Right atrium auricular region (tissue), 2 donors: ENCODE measurements at regions not wholly inside any gene's neighbourhood (a gene's known extent, or its start where the extent isn't known, plus 50 kb on each side); places are given as distances from the start of the nearest gene placed in this dataset.

Experiments
- DNase-seq: peaks from one replicate; pipeline ENCODE4 v3.0.0-alpha.2; 2019; ENCODE audit warnings: low spot score
- H3K27ac ChIP-seq, 2 donors: fragments of 200-600 bp; sonication (generic); 1 replicate in 1 of 2; 2 replicates in 1 of 2; pipeline ENCODE4 v1.5.1; 2016 to 2019
- H3K27me3 ChIP-seq, 2 donors: fragments of 200-600 bp; sonication (generic); one replicate each; pipeline versions ENCODE4 v1.5.1 to v1.6.0; 2017 to 2019
- H3K36me3 ChIP-seq: fragments of 200-600 bp; sonication (generic); one replicate; pipeline ENCODE4 v1.5.1; 2016
- H3K4me1 ChIP-seq, 2 donors: fragments of 200-600 bp; sonication (generic); one replicate each; pipeline versions ENCODE4 v1.5.1 to v1.6.0; 2017 to 2019
- H3K4me3 ChIP-seq, 2 donors: fragments of 200-600 bp; sonication (generic); 1 replicate in 1 of 2; 2 replicates in 1 of 2; pipeline ENCODE4 v1.5.1; 2017 to 2019; ENCODE audit warnings: mild to moderate bottlenecking in 1 of 2, moderate library complexity in 1 of 2
- H3K9me3 ChIP-seq, 2 donors: fragments of 200-600 bp; sonication (generic); one replicate each; pipeline ENCODE4 v1.5.1; 2019
- TF ChIP-seq, protein P1 (sequence below), 2 donors: fragments of 200-600 bp; sonication (generic); IDR thresholded peaks; one replicate each; pipeline ENCODE4 v1.5.1; 2019; ENCODE audit warnings: antibody characterized with exemption in 2 of 2

GRCh38 chr1:214107322-214108096 lies 119.7 kb downstream of the PROX1 start:
- no peak for DNase-seq
- Histone ChIP-seq H3K4me1 (peaks cover 0 to 16% of the 10 kb centered on the region in 2 donors), H3K9me3 (peaks cover 0 to 7% of the 10 kb centered on the region in 2 donors), H3K4me3 (peak overlapping the region in 1 of 2 donors; percentile 34), H3K27ac (peak overlapping the region; percentile 70 to 90), H3K36me3 (no peaks in the 10 kb centered on the region), H3K27me3 (no peaks in the 10 kb centered on the region)
- TF ChIP-seq, protein P1, sequence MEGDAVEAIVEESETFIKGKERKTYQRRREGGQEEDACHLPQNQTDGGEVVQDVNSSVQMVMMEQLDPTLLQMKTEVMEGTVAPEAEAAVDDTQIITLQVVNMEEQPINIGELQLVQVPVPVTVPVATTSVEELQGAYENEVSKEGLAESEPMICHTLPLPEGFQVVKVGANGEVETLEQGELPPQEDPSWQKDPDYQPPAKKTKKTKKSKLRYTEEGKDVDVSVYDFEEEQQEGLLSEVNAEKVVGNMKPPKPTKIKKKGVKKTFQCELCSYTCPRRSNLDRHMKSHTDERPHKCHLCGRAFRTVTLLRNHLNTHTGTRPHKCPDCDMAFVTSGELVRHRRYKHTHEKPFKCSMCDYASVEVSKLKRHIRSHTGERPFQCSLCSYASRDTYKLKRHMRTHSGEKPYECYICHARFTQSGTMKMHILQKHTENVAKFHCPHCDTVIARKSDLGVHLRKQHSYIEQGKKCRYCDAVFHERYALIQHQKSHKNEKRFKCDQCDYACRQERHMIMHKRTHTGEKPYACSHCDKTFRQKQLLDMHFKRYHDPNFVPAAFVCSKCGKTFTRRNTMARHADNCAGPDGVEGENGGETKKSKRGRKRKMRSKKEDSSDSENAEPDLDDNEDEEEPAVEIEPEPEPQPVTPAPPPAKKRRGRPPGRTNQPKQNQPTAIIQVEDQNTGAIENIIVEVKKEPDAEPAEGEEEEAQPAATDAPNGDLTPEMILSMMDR (IDR thresholded peaks at IDR 0.05): no peak

GRCh38 chr1:214108097-214108446 lies 120.3 kb downstream of the PROX1 start:
- Histone ChIP-seq H3K36me3 (no peaks in the 10 kb centered on the region), H3K4me1 (peaks cover 0 to 16% of the 10 kb centered on the region in 2 donors), H3K9me3 (peaks cover 0 to 7% of the 10 kb centered on the region in 2 donors), H3K27me3 (no peaks in the 10 kb centered on the region), H3K4me3 (peak overlapping the region in 1 of 2 donors; percentile 34), H3K27ac (peak overlapping the region; percentile 70 to 90)
- TF ChIP-seq, protein P1 (IDR thresholded peaks at IDR 0.05): no peak
- no peak for DNase-seq

- Histone ChIP-seq H3K4me3 (no peak overlapping the region), H3K27me3 (no peaks in the 10 kb centered on the region), H3K36me3 (no peaks in the 10 kb centered on the region), H3K4me1 (peaks cover 0 to 13% of the 10 kb centered on the region in 2 donors), H3K27ac (peak overlapping the region; percentile 51 to 90), H3K9me3 (no peaks in the 10 kb centered on the region)
- TF ChIP-seq, protein P1 (IDR thresholded peaks at IDR 0.05): no peak
- no peak for DNase-seq
These were observed 124.0 kb downstream of the PROX1 start for GRCh38 chr1:214111796-214112195.

- Histone ChIP-seq H3K4me1 (no peaks in the 10 kb centered on the region), H3K27me3 (no peaks in the 10 kb centered on the region), H3K27ac (no peak overlapping the region), H3K9me3 (peaks cover 0 to 21% of the 10 kb centered on the region in 2 donors), H3K4me3 (no peak overlapping the region), H3K36me3 (no peaks in the 10 kb centered on the region)
- TF ChIP-seq, protein P1 (IDR thresholded peaks at IDR 0.05): no peak
- DNase-seq: no peak
These were observed 128.5 kb downstream of the PROX1 start for GRCh38 chr1:214116258-214116657.

- no peaks in the 10 kb centered on the region for H3K36me3 ChIP-seq
- peaks cover 0 to 21% of the 10 kb centered on the region in 2 donors for H3K9me3 ChIP-seq
- H3K27ac ChIP-seq: no peak overlapping the region
- TF ChIP-seq, protein P1 (IDR thresholded peaks at IDR 0.05): no peak
- H3K27me3 ChIP-seq: no peaks in the 10 kb centered on the region
- no peaks in the 10 kb centered on the region for H3K4me1 ChIP-seq
- no peak for DNase-seq
- no peak overlapping the region for H3K4me3 ChIP-seq
These were observed 130.0 kb downstream of the PROX1 start for GRCh38 chr1:214117780-214118179.

GRCh38 chr1:214120191-214120590 lies 132.4 kb downstream of the PROX1 start:
- no peaks in the 10 kb centered on the region for H3K36me3 ChIP-seq
- no peaks in the 10 kb centered on the region for H3K27me3 ChIP-seq
- DNase-seq: no peak
- no peaks in the 10 kb centered on the region for H3K4me1 ChIP-seq
- H3K27ac ChIP-seq: no peak overlapping the region
- H3K9me3 ChIP-seq: peaks cover 0 to 21% of the 10 kb centered on the region in 2 donors
- TF ChIP-seq, protein P1 (IDR thresholded peaks at IDR 0.05): no peak
- no peak overlapping the region for H3K4me3 ChIP-seq
